KBM-7 (cell line): ENCODE measurements at regions not wholly inside any gene's neighbourhood (a gene's known extent, or its start where the extent isn't known, plus 50 kb on each side); places are given as distances from the start of the nearest gene placed in this dataset.

ENCODE experiments used
- DNase-seq: peaks from one replicate; pipeline ENCODE4 v3.0.0-alpha.2; 2015
- in situ Hi-C: fragments of 300-500 bp; cut with MboI; formaldehyde crosslinking; loops from 2 replicates; pipeline ENCODE4 v1.14.3; 2020; ENCODE audit warnings: low sequenced_read_pairs, low pct_unique_long_range_greater_than_20kb, mixed read lengths

- DNase-seq: no peak
- in situ Hi-C loops: no loop called here
Measured at GRCh38 chr20:54405540-54405939, 69.9 kb upstream of the DOK5 start.

- in situ Hi-C loops: no loop called here
- DNase-seq: no peak
Measured at GRCh38 chr20:54407459-54407858, 67.9 kb upstream of the DOK5 start.

DNA sequence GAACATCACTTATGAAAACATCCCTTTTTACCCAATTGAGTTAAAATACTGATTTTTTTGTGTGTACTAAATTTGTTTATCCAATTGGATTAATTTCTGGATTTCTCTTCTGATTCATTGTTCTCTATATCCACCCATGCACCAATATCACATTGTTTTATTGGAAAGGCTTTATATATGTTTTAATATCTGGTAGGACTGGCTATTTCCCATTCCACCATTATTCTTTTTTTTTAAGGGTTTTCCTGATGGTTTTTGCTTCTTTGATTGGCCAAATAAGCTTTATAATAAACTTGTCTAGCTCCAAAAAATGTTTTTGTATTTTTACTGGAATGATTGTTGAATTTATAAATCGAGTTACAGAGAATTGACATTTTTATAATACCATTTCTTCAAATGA is 59.4 kb upstream of the DOK5 start:
- in situ Hi-C loops: no loop called here
- DNase-seq: no peak

DNA sequence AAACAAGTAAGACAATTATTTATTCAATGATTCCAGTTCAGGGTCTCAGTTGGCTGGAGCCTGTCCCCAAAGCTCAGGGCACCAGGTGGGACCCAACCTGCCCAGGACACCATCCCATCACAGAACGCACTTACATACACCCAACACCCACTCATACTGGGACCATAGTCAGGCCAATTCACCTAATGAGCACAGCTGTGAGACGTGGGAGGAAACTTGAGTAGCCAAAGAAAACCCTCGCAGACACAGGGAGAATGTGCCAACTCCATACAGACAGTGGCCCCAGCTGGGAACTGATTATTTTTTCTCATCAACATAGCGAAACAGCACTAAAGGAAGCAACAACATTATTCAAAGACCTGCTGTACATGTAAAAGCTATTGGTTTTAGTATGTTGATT is 58.6 kb upstream of the DOK5 start:
- in situ Hi-C loops: no loop called here
- no peak for DNase-seq

DNA sequence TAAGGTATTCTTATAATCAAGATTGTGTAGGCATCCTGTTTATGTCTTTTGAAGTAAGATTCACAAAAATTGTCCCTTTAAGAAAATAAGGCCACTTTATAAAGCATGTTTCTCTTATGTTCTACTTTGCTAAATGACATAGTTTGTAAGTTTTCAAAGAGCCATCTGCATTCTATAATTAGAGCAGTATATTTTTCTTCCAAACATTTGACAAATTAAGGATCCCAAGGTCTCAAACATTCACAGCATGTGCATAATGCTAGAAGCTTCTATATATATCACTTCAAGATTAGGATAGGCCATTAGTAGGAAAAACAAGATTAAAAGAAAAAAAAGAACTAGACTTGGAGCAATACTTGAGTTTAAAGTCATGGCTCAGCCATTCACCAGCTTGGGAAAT is 55.9 kb upstream of the DOK5 start:
- in situ Hi-C loops: no loop called here
- no peak for DNase-seq
